HEK293T (cell line): ENCODE measurements at regions not wholly inside any gene's neighbourhood (a gene's known extent, or its start where the extent isn't known, plus 50 kb on each side); places are given as distances from the start of the nearest gene placed in this dataset.

Source experiments
- CTCF ChIA-PET: fragments of 350-600 bp; formaldehyde crosslinking; extraction: SDS; loops from one replicate; lab custom pipeline; 2021; ENCODE audit warnings: antibody characterized with exemption, inconsistent platforms; lab: Yijun Ruan, JAX
- POLR2A ChIA-PET: fragments of 350-600 bp; formaldehyde crosslinking; extraction: SDS; loops from one replicate; lab custom pipeline; 2020; ENCODE audit warnings: antibody characterized with exemption, inconsistent platforms; lab: Yijun Ruan, JAX
- DNase-seq: peaks from one replicate; pipeline ENCODE4 v3.0.0; 2012; ENCODE audit warnings: mixed read lengths; ENCODE audit errors: extremely low spot score
- ARNT ChIP-seq: fragments of 450-650 bp; IDR thresholded peaks from 2 replicates; pipeline ENCODE4 v1.6.1; 2017; ENCODE audit warnings: mild to moderate bottlenecking
- BHLHE40 ChIP-seq: fragments of 450-650 bp; IDR thresholded peaks from 2 replicates; pipeline ENCODE4 v1.6.1; 2016; ENCODE audit warnings: mild to moderate bottlenecking, moderate library complexity, borderline replicate concordance
- CTBP1 ChIP-seq: fragments of 450-650 bp; IDR thresholded peaks from 2 replicates; pipeline ENCODE4 v1.6.1; 2016; ENCODE audit warnings: borderline replicate concordance
- ELF4 ChIP-seq: fragments of 450-650 bp; IDR thresholded peaks from 2 replicates; pipeline ENCODE4 v1.6.1; 2017; ENCODE audit warnings: antibody characterized with exemption
- FOXA1 ChIP-seq: fragments of 450-650 bp; IDR thresholded peaks from 2 replicates; pipeline ENCODE4 v1.6.1; 2016; ENCODE audit warnings: mild to moderate bottlenecking
- FOXK2 ChIP-seq: fragments of 450-650 bp; IDR thresholded peaks from 2 replicates; pipeline ENCODE4 v1.6.1; 2016; ENCODE audit warnings: mild to moderate bottlenecking
- FOXM1 ChIP-seq: fragments of 450-650 bp; IDR thresholded peaks from 2 replicates; pipeline ENCODE4 v1.6.1; 2017; ENCODE audit warnings: mild to moderate bottlenecking, borderline replicate concordance
- HDGF ChIP-seq: fragments of 450-650 bp; IDR thresholded peaks from 2 replicates; pipeline ENCODE4 v1.6.1; 2017; ENCODE audit warnings: antibody characterized with exemption, borderline replicate concordance
- L3MBTL2 ChIP-seq: fragments of 450-650 bp; conservative IDR thresholded peaks from 2 replicates; pipeline ENCODE4 v1.6.1; 2016; ENCODE audit warnings: mild to moderate bottlenecking
- LEF1 ChIP-seq: fragments of 450-650 bp; IDR thresholded peaks from 2 replicates; pipeline ENCODE4 v1.6.1; 2017; ENCODE audit warnings: mild to moderate bottlenecking, borderline replicate concordance
- NFRKB ChIP-seq: fragments of 450-650 bp; IDR thresholded peaks from 2 replicates; pipeline ENCODE4 v1.6.1; 2016; ENCODE audit warnings: mild to moderate bottlenecking, moderate library complexity
- PKNOX1 ChIP-seq: fragments of 450-650 bp; IDR thresholded peaks from 2 replicates; pipeline ENCODE4 v1.6.1; 2016
- SP1 ChIP-seq: fragments of 450-650 bp; IDR thresholded peaks from 2 replicates; pipeline ENCODE4 v1.6.1; 2017
- SUZ12 ChIP-seq: fragments of 450-650 bp; IDR thresholded peaks from 2 replicates; pipeline ENCODE4 v1.6.1; 2016; ENCODE audit warnings: mild to moderate bottlenecking
- TARDBP ChIP-seq: fragments of 450-650 bp; IDR thresholded peaks from 2 replicates; pipeline ENCODE4 v1.6.1; 2016
- ZNF384 ChIP-seq: fragments of 450-650 bp; IDR thresholded peaks from 2 replicates; pipeline ENCODE4 v1.6.1; 2016

GRCh38 chr11:111438168-111438567 is 59.1 kb upstream of the POU2AF1 start:
- DNase-seq = no peak
- CTCF ChIA-PET = interaction anchor here (1.0 to 1.4 kb wide), 2 partner anchors 8 to 15 kb away, joined by 4 to 11 read pairs; no protein-coding TSS in a partner anchor
- POLR2A ChIA-PET = no interaction called here

GRCh38 chr11:111435046-111435698 is 56.1 kb upstream of the POU2AF1 start:
- no peak for DNase-seq
- ChIA-PET POLR2A (no interaction called here), CTCF (no interaction called here)
- TF ChIP-seq SUZ12 (no peak), NFRKB (no peak)

More at GRCh38 chr11:111438168-111438567, 59.1 kb upstream of the POU2AF1 start:
- no peak for TF ChIP-seq ARNT
- TF ChIP-seq ELF4 = no peak
- no peak for TF ChIP-seq NFRKB
- TF ChIP-seq SUZ12 = no peak
- TF ChIP-seq FOXK2 = no peak
- TF ChIP-seq FOXA1 = no peak
- no peak for TF ChIP-seq PKNOX1
- TF ChIP-seq ZNF384 = no peak
- no peak for TF ChIP-seq SP1
- no peak for TF ChIP-seq HDGF
- TF ChIP-seq TARDBP = no peak
- no peak for TF ChIP-seq BHLHE40
- no peak for TF ChIP-seq L3MBTL2
- no peak for TF ChIP-seq CTBP1
- TF ChIP-seq LEF1 = no peak
- TF ChIP-seq FOXM1 = no peak

- no peak for TF ChIP-seq ELF4
- TF ChIP-seq SP1 = no peak
- TF ChIP-seq CTBP1 = no peak
- TF ChIP-seq FOXA1 = no peak
- no peak for TF ChIP-seq ARNT
- TF ChIP-seq TARDBP = no peak
- no peak for TF ChIP-seq BHLHE40
- TF ChIP-seq HDGF = no peak
- no peak for TF ChIP-seq L3MBTL2
- TF ChIP-seq NFRKB = no peak
- DNase-seq = peak; percentile 50
- POLR2A ChIA-PET = no interaction called here
- CTCF ChIA-PET = interaction anchor here (0.8 to 3.9 kb wide), 11 partner anchors 9 to 166 kb away, joined by 3 to 21 read pairs (median 4); no protein-coding TSS in a partner anchor
These were observed 50.0 kb upstream of the POU2AF1 start for GRCh38 chr11:111429066-111429506.
